MG63 (cell line): ENCODE measurements at regions not wholly inside any gene's neighbourhood (a gene's known extent, or its start where the extent isn't known, plus 50 kb on each side); places are given as distances from the start of the nearest gene placed in this dataset.

Source experiments
- DNase-seq: peaks from one replicate; pipeline ENCODE4 v3.0.0-alpha.2; 2020
- H3K27me3 ChIP-seq: fragments of 250-450 bp; sonication (Bioruptor Pico); 2 replicates; pipeline ENCODE4 v1.5.1; 2020; ENCODE audit warnings: mild to moderate bottlenecking, moderate library complexity
- H3K36me3 ChIP-seq: fragments of 250-450 bp; sonication (Bioruptor Pico); 2 replicates; pipeline ENCODE4 v1.5.1; 2020; ENCODE audit warnings: mild to moderate bottlenecking, moderate library complexity
- H3K4me3 ChIP-seq: fragments of 250-450 bp; sonication (Bioruptor Pico); 2 replicates; pipeline ENCODE4 v1.5.1; 2020; ENCODE audit warnings: mild to moderate bottlenecking, moderate library complexity
- H3K9me3 ChIP-seq: fragments of 250-450 bp; sonication (Bioruptor Pico); 2 replicates; pipeline ENCODE4 v1.5.1; 2020; ENCODE audit warnings: mild to moderate bottlenecking, moderate library complexity

DNA sequence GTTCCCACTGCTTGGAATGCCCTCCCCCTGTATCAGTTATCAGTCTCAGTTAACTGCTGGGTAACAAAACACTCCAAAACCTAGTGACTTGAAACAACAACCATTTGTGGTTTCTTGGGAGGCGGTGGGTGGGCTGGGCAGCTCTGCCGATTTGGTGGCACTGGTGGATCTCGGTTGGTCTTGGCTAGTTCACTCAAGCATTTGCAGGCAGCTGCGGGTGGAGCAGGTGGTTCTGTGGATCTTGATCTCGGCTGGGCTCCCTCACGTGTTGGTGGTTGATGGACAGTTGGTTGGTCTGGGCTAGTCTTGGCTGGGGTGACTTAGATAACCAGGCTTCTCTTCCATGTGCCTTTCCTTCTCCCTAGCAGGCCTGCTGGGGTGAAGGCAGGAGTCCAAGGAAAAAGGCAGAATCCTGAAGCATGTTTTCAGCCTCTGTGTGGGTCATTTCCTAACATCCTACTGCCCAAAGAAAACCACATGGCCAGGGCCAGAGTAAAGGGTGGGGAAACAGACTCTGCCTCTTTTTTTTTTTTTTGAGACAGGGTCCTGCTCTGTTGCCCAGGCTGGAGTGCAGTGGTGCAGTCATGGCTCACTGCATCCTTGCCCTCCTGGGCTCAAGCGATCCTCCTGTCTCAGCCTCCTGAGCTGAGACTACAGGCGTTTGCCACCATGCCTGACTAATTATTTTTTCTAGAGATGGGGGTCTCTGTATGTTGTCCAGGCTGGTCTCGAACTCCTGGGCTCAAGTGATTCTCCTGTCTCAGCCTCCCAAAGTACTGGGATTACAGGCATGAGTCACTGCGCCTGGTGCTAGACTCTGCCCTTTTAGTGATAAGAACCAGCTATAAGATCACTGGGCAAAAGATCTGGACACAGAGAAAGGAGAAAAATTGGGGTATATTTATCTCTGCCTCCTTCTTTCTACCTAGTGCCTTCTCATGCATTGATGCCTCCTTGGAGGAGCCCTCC is 183.7 kb downstream of the RGS3 start:
- H3K36me3 ChIP-seq: no peaks in the 10 kb centered on the region
- H3K27me3 ChIP-seq: no peaks in the 10 kb centered on the region
- no peak for DNase-seq
- H3K4me3 ChIP-seq: no peak overlapping the region
- 0 out of 2 replicates have a peak, but pooled peaks cover 2% of the 10 kb centered on the region for H3K9me3 ChIP-seq

DNA sequence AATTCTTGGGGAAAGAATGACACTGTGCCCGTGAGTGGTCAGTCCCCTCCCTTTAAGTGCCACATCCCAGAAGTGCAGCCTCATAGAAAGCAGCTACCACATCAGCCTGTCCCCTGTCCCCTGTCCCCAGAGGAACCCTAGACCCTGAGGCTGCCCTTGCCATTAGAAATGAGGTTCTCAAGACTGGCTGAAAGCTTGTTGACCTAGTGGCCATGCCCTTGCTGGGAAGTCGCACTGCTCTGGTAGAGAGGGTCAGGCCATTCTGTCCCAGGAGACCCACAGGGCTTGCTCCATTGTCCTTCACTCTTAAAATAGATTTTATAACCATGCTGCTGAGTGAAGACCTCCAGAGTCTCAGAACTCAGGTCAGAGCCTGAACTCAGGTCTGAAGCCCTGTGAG is 184.5 kb downstream of the RGS3 start:
- H3K4me3 ChIP-seq: no peak overlapping the region

DNA sequence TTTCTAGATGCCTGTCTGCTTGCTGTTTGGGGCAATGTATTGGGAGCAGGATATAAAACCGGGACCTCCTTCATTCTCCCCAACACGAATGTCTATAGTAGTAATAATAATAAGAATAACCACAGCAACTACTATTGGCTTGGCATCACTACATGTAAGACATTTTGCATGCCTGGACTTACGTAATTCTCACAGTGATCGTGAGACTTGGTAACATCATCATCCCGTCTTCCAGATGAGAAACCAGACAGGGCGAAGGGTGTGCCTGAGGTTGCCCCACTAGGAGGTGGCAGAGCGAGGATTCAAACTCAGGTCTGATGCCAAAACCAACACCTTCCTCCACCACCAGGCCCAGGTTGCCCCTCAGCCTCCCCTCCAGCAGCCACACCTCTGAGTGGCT is 185.1 kb downstream of the RGS3 start:
- Histone ChIP-seq H3K36me3 (no peaks in the 10 kb centered on the region), H3K27me3 (no peaks in the 10 kb centered on the region), H3K4me3 (no peak overlapping the region), H3K9me3 (no peaks in the 10 kb centered on the region)
- DNase-seq: no peak

More for the DNA sequence above, 184.5 kb downstream of the RGS3 start:
- no peaks in the 10 kb centered on the region for H3K9me3 ChIP-seq
- no peaks in the 10 kb centered on the region for H3K27me3 ChIP-seq
- no peaks in the 10 kb centered on the region for H3K36me3 ChIP-seq
- no peak for DNase-seq

DNA sequence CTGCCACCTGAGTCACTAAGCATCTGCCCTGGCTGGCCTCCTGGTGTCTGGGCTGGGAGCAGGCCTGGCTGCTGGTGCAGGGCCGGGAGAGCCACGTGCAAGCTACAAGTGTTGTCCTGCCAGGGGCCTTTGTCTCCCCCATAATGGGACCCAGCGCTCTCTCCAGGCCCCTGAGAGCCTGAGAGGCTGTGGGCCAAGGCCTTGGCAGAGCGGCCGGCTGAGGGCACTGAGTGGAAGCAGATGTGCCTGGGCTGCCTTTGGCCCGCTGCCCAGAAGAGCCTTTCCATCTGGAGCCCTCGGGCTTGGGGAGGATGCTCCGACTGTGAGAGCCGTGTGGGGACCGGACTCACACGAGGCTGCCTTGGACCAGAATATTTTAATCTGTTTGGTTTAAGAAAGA is 185.5 kb downstream of the RGS3 start:
- Histone ChIP-seq H3K27me3 (no peaks in the 10 kb centered on the region), H3K9me3 (no peaks in the 10 kb centered on the region), H3K36me3 (no peaks in the 10 kb centered on the region), H3K4me3 (no peak overlapping the region)
- DNase-seq: peak; percentile 87

DNA sequence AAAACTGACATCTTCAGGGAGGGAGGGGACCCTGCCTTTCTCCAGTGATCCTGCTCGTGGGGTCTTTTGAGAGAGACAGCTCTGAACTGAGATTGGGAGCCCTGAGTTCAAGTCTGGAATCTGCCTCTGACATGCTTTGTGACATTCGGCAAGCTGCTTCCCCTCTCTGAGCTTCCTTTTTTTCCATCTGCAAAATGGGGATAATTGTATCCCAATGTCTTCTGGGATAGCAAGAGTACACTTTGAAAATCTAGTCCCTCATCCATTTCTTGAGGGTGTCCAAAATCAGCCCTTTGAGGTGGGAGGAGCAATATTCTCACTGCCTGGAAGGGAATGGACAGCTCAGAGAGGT is 186.3 kb downstream of the RGS3 start:
- H3K27me3 ChIP-seq: no peaks in the 10 kb centered on the region
- no peak overlapping the region for H3K4me3 ChIP-seq
- no peaks in the 10 kb centered on the region for H3K36me3 ChIP-seq
- no peaks in the 10 kb centered on the region for H3K9me3 ChIP-seq
- no peak for DNase-seq

DNA sequence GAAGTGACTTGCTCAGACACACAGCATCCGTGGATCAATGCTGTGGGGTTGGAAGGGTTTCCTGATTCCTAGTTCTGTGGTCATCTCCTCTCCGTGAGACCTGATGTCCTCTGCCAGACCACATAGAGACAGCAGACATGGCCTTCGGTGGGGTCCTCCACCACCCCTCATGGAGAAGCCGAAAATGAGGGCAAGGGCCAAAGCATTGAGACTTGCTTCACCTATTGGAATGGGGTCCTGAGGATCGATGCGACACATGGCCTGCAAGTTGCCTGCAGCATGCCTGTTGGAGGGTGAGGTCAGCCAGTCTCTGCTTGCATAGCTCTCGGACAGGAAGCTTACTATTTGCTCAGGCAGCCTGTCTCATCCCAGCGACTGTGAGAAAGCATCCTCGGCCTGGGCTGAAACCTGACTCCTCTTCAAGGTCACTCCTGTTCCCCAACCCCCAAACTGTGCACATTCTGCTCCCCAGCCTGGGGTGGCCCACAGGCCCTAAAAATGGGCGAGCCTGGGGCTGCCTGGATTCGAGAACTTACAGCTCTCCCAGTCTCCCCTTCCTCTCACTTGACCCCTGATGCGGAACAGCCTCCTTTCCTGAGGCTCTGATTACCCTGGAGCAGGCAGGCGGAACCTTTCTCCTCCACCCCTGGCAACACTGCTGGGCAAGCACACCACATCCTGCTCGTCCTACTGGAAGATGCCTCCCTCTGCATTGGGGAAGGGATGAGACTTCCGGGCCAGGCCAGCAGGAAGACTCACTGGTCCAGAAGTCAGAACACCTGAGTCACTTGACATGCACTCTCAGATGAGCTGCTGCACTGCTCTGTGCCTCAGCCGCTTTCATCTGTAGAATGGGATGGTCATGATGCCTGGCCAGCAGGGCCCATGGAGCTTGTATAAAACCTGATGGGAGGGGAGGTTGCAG is 186.9 kb downstream of the RGS3 start:
- H3K27me3 ChIP-seq: no peaks in the 10 kb centered on the region
- DNase-seq: no peak
- H3K36me3 ChIP-seq: no peaks in the 10 kb centered on the region
- no peaks in the 10 kb centered on the region for H3K9me3 ChIP-seq
- no peak overlapping the region for H3K4me3 ChIP-seq

DNA sequence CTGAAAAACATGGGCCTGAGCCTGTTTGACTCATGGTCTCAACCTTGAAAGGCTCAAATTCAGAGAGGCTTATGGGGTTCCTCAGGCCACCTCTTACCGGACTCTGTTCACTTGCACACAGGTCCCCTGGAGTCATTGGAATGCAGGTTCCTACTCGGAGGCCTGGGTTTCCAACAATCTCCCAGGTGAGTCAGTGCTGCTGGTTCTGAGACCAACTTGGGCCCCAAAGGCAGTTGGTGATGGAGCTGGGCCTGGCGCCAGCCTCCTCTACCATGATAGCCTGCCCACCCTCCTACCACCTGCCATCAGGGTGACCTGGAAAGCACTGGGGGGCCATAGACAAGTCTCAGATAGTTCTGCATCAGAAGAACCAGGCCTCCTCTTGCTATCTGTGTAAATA is 188.4 kb downstream of the RGS3 start:
- no peaks in the 10 kb centered on the region for H3K36me3 ChIP-seq
- DNase-seq: no peak
- no peaks in the 10 kb centered on the region for H3K9me3 ChIP-seq
- H3K27me3 ChIP-seq: no peaks in the 10 kb centered on the region
- no peak overlapping the region for H3K4me3 ChIP-seq

DNA sequence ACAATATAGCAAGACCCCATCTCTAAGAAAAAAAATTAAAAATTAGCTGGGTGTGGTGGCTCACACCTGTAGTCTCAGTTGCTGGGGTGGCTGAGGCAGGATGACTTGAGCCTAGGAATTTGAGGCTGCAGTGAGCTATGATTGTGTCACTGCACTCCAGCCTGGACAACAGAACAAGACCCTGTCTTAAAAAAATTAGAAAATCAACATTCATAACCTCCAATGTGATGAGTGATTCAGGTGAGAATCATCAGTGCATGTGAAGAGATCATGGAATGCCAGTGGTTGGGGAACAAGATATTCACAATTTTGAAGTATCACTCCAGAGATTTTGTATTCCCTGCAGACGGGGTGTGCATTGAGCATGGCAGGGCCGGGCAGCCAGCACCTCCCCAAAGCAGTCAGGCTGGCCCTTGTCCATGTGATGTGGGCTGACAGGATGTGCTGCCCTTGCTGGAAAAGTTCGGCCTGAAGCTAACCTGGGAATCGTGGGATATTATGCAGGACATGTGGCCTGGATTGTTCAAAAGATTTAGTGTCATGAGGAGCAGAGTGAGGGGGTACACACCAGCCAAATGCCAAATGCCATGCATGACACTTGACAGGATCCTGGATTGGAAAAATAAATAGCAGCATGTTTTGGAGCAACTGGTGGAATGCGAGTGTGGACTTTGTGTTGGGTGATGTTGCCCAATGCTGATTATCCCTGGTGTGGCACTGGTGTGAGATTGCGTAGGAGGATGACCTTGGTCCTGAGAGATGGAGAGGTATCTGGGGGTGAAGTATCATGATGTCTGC is 189.0 kb downstream of the RGS3 start:
- DNase-seq: no peak
- no peaks in the 10 kb centered on the region for H3K27me3 ChIP-seq
- no peaks in the 10 kb centered on the region for H3K9me3 ChIP-seq
- H3K36me3 ChIP-seq: no peaks in the 10 kb centered on the region
- H3K4me3 ChIP-seq: no peak overlapping the region

DNA sequence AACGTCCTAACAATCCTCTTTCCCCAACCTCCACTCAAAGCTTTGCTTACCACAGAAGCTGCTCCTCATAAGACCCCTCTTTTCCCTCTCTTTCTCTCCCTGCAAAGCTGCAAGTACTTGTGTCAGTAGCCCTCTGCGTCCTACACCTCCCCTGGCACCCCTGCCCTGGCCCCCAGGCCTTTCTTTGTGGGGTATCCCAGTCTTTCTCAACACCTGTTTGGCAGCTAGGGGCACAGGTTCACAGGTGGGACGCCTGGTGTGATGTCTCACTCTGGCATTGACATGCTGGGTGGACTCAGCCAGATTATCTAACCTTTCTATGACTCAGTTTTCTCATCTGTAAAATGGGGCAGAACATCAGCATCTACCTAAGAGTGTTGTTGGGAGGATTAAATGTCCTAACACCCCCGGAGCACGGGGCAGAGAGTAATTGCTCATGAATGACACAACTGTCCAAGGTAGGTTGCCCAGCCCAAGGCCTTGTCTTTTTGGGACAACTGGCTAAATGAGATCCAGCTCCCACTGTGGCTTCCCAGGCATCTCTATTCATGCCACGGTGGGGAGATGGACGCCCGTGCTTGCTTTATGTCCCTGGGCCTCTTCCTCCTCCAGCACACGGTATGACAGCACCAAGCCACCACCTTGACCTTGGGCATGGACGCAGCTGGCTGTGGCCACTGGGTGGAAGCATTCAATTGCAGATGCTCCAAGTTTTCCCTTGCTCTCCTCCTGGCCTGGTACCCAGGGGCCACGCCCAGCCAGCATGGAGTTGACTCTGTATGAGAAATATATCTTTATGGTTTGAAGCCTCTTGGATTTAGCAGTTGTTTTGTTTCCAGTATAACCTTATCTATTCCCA is 190.4 kb downstream of the RGS3 start:
- Histone ChIP-seq H3K36me3 (no peaks in the 10 kb centered on the region), H3K27me3 (no peaks in the 10 kb centered on the region), H3K9me3 (no peaks in the 10 kb centered on the region), H3K4me3 (no peak overlapping the region)
- no peak for DNase-seq

DNA sequence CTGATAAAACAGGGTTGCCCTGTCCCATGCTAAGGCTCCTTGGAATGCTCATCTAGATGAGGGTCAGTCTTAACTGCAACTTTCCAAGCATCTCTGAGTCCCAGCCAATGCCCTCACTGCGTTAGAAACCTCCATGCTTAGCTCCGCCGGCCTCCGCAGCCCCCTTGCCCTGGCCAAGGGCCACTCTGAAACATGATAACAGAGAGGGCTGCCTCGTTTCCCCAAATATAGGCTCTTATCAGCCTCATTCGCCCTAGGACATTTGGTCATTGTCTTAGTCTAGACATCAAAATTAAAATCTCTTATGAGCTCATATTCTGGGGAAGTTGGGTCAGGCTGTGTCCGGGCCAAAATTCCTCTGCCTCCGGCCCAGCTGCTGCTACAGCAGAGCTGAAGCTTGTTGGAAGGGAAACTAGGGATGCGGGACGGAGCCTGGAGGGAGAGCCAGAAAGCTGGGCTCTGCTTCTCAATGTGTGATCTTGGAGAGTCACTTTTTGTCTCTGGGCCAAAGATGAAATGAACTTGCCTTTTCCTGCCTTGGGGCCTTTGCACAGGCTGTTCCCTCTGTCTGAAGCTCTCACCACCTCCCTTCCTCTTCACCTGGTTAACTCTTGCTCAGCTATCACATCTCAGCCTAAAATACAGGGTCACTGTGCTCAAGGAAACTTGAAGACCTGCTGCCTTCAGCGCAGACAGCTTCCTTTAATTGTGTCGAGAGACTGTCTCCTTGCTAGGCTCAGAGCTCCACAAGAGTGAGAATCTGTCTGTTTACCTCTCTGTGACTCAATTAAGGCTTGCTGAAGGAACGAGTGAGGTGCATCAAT is 191.3 kb downstream of the RGS3 start:
- H3K9me3 ChIP-seq: no peaks in the 10 kb centered on the region
- no peaks in the 10 kb centered on the region for H3K27me3 ChIP-seq
- H3K4me3 ChIP-seq: no peak overlapping the region
- peak; percentile 69 for DNase-seq
- no peaks in the 10 kb centered on the region for H3K36me3 ChIP-seq

DNA sequence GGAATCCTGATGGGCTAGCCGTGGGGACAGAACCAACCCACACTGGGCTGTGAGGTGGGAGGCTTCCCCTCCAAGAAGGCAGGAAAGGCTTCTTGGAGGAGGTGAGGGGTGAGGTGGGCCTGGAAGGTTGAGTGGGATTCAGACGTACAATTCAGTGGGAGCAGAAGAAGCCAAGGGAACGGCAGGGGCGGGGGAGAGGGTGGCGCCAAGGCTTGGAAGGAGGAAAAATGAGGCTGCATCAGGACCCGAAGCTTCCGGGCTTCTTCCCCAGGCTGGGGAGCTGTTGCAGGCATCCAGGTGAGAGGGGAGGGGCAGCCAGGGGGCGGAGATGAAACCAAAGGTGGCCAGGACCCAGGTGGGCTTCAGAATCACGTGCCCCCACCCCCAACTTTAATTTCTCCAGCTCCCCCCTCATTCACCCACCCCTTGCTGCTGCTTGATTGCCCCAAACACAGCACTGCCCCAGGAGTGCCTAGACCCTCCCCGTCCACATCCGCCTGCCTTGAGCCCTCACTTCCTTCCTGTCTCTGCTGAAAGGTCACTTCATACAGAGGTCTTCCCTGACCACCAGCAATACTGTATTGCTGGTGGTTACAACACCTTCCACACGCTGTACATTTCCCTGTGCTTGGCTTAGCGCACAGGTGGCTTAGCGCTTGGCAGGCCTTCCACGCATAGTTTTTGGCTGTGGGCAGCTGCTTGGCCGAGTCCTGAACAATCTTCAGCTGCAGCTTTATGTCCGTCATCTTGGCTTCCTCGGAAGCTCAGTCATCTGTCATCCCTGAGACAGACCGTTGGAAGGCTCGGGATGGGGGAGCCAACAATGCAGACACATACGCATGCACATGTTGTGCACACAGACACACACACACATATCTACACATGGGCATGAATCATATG is 193.5 kb downstream of the RGS3 start:
- Histone ChIP-seq H3K27me3 (no peaks in the 10 kb centered on the region), H3K4me3 (no peak overlapping the region), H3K9me3 (no peaks in the 10 kb centered on the region), H3K36me3 (no peaks in the 10 kb centered on the region)
- DNase-seq: no peak

DNA sequence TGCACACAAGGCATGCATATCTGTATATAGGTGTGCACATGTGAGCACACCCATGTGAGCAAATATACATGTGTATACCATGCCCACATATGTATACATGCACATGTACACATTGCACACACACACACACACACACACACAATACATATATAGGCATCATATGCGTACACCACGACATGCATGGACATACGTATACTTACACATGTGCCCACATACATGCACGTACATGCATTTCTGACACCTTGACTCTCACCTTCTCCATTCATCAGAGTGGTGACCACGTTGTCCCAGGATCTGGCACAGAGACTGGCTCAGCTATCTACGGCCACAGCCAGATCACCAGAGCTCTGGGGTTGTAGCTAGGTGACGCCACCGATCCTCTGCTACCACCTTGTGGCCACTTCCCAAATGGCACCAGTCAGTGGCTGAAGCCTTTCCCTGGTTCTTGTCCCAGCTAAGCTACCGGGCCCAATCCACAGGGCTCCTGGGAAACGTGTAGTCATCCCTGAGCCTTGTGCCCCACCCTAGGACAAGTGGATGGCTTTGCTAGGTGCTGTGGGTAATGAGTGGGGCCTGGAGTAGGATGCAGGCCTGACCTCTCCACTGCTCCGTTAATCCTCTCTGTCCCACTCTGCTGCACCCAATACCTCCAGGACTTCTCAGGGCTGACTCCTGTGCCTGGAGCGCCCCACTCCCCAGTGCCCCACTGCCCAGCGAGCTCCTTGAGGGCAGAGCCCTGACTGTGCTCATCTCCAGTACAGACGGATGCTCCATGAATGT is 194.4 kb downstream of the RGS3 start:
- H3K4me3 ChIP-seq: no peak overlapping the region
- peak; percentile 69 for DNase-seq
- no peaks in the 10 kb centered on the region for H3K9me3 ChIP-seq
- no peaks in the 10 kb centered on the region for H3K36me3 ChIP-seq
- H3K27me3 ChIP-seq: no peaks in the 10 kb centered on the region

DNA sequence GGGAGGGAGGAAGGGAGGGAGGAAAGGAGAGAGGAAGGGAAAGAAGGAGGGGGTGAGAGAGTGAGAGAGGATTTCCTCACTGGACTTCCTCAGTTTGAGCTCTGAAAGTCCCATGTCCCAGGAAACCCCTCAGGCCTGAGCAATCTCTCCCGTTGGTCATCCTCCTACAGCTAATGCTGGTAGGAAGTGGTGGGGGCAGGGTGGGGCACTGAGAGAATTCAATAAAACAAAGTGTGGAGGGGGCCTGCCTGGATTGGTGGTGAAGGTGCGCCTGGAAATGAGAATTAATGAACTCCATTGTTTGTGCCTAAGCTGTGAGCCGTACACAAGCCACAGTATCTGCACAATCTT is 195.0 kb downstream of the RGS3 start:
- Histone ChIP-seq H3K27me3 (no peaks in the 10 kb centered on the region), H3K36me3 (no peaks in the 10 kb centered on the region), H3K4me3 (no peak overlapping the region), H3K9me3 (no peaks in the 10 kb centered on the region)
- DNase-seq: no peak

DNA sequence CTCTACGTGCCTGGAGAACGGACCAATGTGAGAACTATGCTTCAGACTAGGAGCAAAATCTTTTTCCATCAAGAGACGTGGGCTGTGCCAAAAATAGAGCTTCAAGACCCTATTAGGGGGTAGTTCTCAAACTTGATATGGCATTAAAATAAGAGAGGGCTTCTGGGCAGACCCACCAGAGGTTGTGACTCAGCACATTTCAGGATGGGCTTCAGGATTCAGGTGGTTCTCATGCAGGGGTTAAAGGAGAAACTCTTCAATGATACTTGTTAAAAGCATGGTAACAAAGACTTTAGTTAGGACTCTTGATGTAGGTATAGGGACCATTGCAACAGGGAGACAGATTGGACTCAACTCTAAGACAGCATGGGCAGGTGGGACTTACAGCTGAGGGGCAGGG is 195.5 kb downstream of the RGS3 start:
- no peak for DNase-seq

More for the DNA sequence above, 195.5 kb downstream of the RGS3 start:
- no peak overlapping the region for H3K4me3 ChIP-seq
- no peaks in the 10 kb centered on the region for H3K9me3 ChIP-seq
- no peaks in the 10 kb centered on the region for H3K27me3 ChIP-seq
- no peaks in the 10 kb centered on the region for H3K36me3 ChIP-seq
